ENCODE measurements at regions not wholly inside any gene's neighbourhood (a gene's known extent, or its start where the extent isn't known, plus 50 kb on each side); places are given as distances from the start of the nearest gene placed in this dataset.
A peak's percentile ranks its signal among the peaks of the same experiment; 100 is the strongest.

DNA sequence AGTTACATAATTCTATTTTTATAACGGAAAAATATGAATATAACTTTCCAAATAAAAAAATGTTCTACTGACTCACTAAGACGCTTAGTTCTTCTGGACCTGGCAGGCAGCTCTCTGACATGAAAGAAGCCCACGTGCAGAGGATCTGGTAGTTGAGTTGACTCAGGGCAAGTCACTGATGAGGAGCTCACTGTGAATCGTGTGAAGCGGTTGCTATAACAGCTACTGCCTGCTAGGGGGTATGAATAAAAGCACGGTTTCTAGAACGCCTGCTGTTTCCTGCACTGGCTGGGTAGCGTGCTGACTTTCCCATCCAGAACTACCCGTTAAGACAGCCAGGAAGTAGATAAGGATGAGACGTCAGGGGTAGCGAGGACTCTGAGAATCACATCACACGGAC, 54.7 kb upstream of the WASF3 start:
- H3K27ac Mint-ChIP-seq (ENCODE audit: unreplicated experiment) = no peak overlapping the region
- peaks cover 6% of the 10 kb centered on the region for H3K4me1 Mint-ChIP-seq (ENCODE audit: unreplicated experiment)
- peak; percentile 31 for DNase-seq (ENCODE audit: low spot score)
- no peaks in the 10 kb centered on the region for H3K27me3 Mint-ChIP-seq (ENCODE audit: unreplicated experiment)
- peaks cover 5% of the 10 kb centered on the region for H3K36me3 Mint-ChIP-seq (ENCODE audit: low read depth, unreplicated experiment)
- H3K4me3 Mint-ChIP-seq (ENCODE audit: unreplicated experiment) = no peak overlapping the region
- TF ChIP-seq, protein P1, sequence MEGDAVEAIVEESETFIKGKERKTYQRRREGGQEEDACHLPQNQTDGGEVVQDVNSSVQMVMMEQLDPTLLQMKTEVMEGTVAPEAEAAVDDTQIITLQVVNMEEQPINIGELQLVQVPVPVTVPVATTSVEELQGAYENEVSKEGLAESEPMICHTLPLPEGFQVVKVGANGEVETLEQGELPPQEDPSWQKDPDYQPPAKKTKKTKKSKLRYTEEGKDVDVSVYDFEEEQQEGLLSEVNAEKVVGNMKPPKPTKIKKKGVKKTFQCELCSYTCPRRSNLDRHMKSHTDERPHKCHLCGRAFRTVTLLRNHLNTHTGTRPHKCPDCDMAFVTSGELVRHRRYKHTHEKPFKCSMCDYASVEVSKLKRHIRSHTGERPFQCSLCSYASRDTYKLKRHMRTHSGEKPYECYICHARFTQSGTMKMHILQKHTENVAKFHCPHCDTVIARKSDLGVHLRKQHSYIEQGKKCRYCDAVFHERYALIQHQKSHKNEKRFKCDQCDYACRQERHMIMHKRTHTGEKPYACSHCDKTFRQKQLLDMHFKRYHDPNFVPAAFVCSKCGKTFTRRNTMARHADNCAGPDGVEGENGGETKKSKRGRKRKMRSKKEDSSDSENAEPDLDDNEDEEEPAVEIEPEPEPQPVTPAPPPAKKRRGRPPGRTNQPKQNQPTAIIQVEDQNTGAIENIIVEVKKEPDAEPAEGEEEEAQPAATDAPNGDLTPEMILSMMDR (IDR thresholded peaks at IDR 0.05; ENCODE audit: unreplicated experiment) = no peak
- H3K9me3 Mint-ChIP-seq (ENCODE audit: unreplicated experiment) = no peaks in the 10 kb centered on the region

GRCh38 chr13:26503826-26504594, 53.5 kb upstream of the WASF3 start:
- H3K36me3 Mint-ChIP-seq (ENCODE audit: low read depth, unreplicated experiment) = peaks cover 5% of the 10 kb centered on the region
- no peak for DNase-seq (ENCODE audit: low spot score)
- H3K27me3 Mint-ChIP-seq (ENCODE audit: unreplicated experiment) = no peaks in the 10 kb centered on the region
- TF ChIP-seq, protein P1 (IDR thresholded peaks at IDR 0.05; ENCODE audit: unreplicated experiment) = no peak
- H3K9me3 Mint-ChIP-seq (ENCODE audit: unreplicated experiment) = no peaks in the 10 kb centered on the region
- no peak overlapping the region for H3K27ac Mint-ChIP-seq (ENCODE audit: unreplicated experiment)
- H3K4me1 Mint-ChIP-seq (ENCODE audit: unreplicated experiment) = peaks cover 6% of the 10 kb centered on the region
- no peak overlapping the region for H3K4me3 Mint-ChIP-seq (ENCODE audit: unreplicated experiment)
